ENCODE measurements at regions not wholly inside any gene's neighbourhood (a gene's known extent, or its start where the extent isn't known, plus 50 kb on each side); places are given as distances from the start of the nearest gene placed in this dataset.
"Not testable (repeated sequence)": the region's sequence is repeated elsewhere in the genome, so short reads cannot be mapped to it uniquely, and the experiment has no call there.

DNA sequence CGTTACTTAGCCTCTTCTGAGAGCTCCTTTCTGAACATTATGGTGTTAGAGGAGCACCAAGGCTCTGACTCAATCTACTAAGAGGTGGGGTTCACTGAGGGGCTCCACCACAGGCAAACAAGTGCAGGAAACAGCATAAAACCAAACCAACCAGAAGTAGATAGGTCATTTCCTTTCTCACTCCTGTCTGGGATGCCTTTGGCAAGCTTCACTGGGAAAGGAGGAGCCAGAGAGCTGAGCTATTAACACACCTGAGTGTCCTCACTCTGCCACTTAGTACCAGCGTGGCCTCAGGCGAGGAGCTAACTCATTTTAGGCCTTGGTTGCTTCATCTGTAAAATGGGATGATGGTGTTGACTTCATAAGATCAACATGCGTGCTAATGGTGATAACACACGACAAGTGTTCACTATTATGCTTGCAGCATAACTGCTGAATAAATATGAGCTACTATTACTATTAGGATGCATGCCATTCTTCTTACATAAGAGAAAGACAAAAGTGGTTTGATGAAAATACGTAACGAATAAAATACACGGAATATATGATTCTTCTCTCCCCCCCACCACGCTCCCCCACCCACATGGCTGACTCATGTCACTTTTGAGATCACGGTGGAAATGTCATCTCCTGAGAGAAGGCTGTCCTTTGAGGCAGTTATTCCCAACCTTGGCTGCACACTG, 185.4 kb downstream of the BCAS1 start:
- TF ChIP-seq, protein P1, sequence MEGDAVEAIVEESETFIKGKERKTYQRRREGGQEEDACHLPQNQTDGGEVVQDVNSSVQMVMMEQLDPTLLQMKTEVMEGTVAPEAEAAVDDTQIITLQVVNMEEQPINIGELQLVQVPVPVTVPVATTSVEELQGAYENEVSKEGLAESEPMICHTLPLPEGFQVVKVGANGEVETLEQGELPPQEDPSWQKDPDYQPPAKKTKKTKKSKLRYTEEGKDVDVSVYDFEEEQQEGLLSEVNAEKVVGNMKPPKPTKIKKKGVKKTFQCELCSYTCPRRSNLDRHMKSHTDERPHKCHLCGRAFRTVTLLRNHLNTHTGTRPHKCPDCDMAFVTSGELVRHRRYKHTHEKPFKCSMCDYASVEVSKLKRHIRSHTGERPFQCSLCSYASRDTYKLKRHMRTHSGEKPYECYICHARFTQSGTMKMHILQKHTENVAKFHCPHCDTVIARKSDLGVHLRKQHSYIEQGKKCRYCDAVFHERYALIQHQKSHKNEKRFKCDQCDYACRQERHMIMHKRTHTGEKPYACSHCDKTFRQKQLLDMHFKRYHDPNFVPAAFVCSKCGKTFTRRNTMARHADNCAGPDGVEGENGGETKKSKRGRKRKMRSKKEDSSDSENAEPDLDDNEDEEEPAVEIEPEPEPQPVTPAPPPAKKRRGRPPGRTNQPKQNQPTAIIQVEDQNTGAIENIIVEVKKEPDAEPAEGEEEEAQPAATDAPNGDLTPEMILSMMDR (IDR thresholded peaks at IDR 0.05; ENCODE audit: insufficient read depth, missing control alignments) = no peak
- no peak for DNase-seq (ENCODE audit: insufficient read length, low spot score)
- no peak for FAIRE-seq

GRCh38 chr20:53883098-53883911, 187.1 kb downstream of the BCAS1 start:
- TF ChIP-seq, protein P1 (IDR thresholded peaks at IDR 0.05; ENCODE audit: insufficient read depth, missing control alignments) = no peak
- no peak for FAIRE-seq
- no peak for DNase-seq (ENCODE audit: insufficient read length, low spot score)

- not testable (repeated sequence) for DNase-seq (ENCODE audit: insufficient read length, low spot score); FAIRE-seq
Observed at GRCh38 chr20:53882438-53882986, 187.9 kb downstream of the BCAS1 start.

DNA sequence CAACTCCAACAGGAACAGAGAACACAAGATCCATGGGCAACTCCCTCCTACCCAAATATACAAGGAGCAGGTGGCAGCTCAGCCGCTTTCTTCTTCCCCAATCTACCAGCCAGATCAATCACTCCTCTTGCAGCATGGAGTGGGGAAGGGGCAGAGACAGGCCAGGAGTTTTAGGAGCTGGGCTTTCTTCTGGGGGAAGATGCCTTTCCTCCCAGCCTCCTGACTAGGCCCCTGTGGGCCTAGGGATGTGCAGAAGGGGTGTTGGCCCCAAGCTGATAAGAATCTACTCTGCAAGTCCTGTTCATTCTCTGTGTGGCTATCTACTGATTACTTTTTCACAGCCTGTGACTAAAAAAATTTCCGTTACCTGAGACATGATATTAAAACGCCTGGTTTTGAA, 189.0 kb downstream of the BCAS1 start:
- TF ChIP-seq, protein P1 (IDR thresholded peaks at IDR 0.05; ENCODE audit: insufficient read depth, missing control alignments) = no peak
- DNase-seq (ENCODE audit: insufficient read length, low spot score) (no peak), FAIRE-seq (no peak)

DNA sequence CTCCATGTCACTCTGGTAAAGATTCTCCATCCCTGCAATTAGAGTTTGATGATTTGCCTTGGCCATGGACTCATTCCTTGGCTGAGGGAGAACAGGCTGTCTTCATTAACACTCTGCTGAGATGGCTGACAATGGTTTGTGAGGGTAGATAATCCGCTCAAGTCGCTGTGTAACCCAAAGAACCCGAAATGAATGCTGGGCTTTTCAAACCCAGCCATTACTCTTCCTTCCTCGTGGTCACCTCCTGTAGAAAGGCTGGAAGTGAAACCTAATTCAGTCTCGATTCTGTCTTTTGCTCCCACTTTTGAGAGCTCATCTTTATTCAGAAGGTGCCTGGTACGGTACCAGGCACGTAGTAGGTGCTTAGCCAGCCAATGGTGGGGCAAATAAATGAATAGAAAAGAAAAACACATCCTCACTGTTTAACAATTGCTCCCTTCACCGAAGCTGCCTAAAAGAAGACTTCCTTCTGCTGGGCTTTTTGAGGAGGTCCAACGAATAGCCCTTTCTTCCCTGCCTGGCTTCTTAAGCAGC, 190.2 kb downstream of the BCAS1 start:
- TF ChIP-seq, protein P1 (IDR thresholded peaks at IDR 0.05; ENCODE audit: insufficient read depth, missing control alignments) = no peak
- DNase-seq (ENCODE audit: insufficient read length, low spot score) (no peak), FAIRE-seq (no peak)

- DNase-seq (ENCODE audit: insufficient read length, low spot score) (no peak), FAIRE-seq (no peak)
- TF ChIP-seq, protein P1 (IDR thresholded peaks at IDR 0.05; ENCODE audit: insufficient read depth, missing control alignments) = no peak
Observed at GRCh38 chr20:53879048-53879684, 191.2 kb downstream of the BCAS1 start.

Data from D721Med (cell line).